GM19035 (cell line): ENCODE measurements at regions not wholly inside any gene's neighbourhood (a gene's known extent, or its start where the extent isn't known, plus 50 kb on each side); places are given as distances from the start of the nearest gene placed in this dataset.

Experiments
- ATAC-seq: cut with Tn5 transposase; IDR thresholded peaks from one replicate; pipeline ENCODE4 v1.9.1; 2021; ENCODE audit not compliant: unreplicated experiment

- no peak for ATAC-seq
These were observed 132.3 kb upstream of the RPL38 start for GRCh38 chr17:74070998-74071679.

- no peak for ATAC-seq
These were observed 131.1 kb upstream of the RPL38 start for GRCh38 chr17:74072340-74072739.

GRCh38 chr17:74076446-74076845, 127.0 kb upstream of the RPL38 start:
- no peak for ATAC-seq

GRCh38 chr17:74077231-74077630, 126.2 kb upstream of the RPL38 start:
- no peak for ATAC-seq

- ATAC-seq, result no peak
These were observed 125.0 kb upstream of the RPL38 start for GRCh38 chr17:74078363-74078941.

- ATAC-seq, result no peak
These were observed 123.8 kb upstream of the RPL38 start for GRCh38 chr17:74079537-74080300.

GRCh38 chr17:74080656-74081582, 122.6 kb upstream of the RPL38 start:
- no peak for ATAC-seq

GRCh38 chr17:74082886-74083285, 120.6 kb upstream of the RPL38 start:
- ATAC-seq, result no peak

- no peak for ATAC-seq
These were observed 120.2 kb upstream of the RPL38 start for GRCh38 chr17:74083321-74083720.

- no peak for ATAC-seq
These were observed 118.0 kb upstream of the RPL38 start for GRCh38 chr17:74085434-74085833.

- no peak for ATAC-seq
These were observed 116.4 kb upstream of the RPL38 start for GRCh38 chr17:74087002-74087585.

- ATAC-seq, result no peak
These were observed 115.1 kb upstream of the RPL38 start for GRCh38 chr17:74088285-74088933.

- ATAC-seq, result no peak
These were observed 114.5 kb upstream of the RPL38 start for GRCh38 chr17:74088934-74089329.

GRCh38 chr17:74089380-74089779, 114.1 kb upstream of the RPL38 start:
- ATAC-seq, result no peak

GRCh38 chr17:74089869-74090464, 113.5 kb upstream of the RPL38 start:
- no peak for ATAC-seq

GRCh38 chr17:74094651-74095050, 108.8 kb upstream of the RPL38 start:
- no peak for ATAC-seq

- ATAC-seq, result no peak
These were observed 107.0 kb upstream of the RPL38 start for GRCh38 chr17:74096456-74096855.

- ATAC-seq, result no peak
These were observed 105.9 kb upstream of the RPL38 start for GRCh38 chr17:74097450-74098135.
